ENCODE measurements at regions not wholly inside any gene's neighbourhood (a gene's known extent, or its start where the extent isn't known, plus 50 kb on each side); places are given as distances from the start of the nearest gene placed in this dataset.

DNA sequence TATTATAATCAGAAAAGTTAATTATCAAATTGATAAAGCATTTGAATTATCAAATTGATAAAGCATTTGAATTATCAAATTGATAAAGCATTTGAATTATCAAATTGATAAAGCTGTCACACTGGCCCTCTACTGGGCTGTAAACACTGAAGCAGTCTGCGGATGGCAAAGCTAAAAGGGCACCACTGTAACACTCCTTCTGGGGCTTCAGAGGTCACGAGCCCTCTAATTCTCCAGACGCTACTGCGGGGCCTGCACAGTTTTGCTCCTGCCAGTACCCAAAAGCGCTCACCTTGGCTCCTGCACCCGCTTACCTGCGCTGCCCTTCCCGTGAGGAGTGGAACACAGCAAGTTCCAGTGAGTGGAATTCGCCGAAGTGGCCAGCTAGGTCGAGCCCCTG, 409.0 kb upstream of the KCNMB2 start:
- Histone ChIP-seq H3K36me3 (no peaks in the 10 kb centered on the region), H3K9me3 (no peaks in the 10 kb centered on the region), H3K4me3 (no peak overlapping the region), H3K27ac (no peak overlapping the region), H3K4me1 (no peaks in the 10 kb centered on the region), H3K27me3 (no peaks in the 10 kb centered on the region)
- TF ChIP-seq, protein P1, sequence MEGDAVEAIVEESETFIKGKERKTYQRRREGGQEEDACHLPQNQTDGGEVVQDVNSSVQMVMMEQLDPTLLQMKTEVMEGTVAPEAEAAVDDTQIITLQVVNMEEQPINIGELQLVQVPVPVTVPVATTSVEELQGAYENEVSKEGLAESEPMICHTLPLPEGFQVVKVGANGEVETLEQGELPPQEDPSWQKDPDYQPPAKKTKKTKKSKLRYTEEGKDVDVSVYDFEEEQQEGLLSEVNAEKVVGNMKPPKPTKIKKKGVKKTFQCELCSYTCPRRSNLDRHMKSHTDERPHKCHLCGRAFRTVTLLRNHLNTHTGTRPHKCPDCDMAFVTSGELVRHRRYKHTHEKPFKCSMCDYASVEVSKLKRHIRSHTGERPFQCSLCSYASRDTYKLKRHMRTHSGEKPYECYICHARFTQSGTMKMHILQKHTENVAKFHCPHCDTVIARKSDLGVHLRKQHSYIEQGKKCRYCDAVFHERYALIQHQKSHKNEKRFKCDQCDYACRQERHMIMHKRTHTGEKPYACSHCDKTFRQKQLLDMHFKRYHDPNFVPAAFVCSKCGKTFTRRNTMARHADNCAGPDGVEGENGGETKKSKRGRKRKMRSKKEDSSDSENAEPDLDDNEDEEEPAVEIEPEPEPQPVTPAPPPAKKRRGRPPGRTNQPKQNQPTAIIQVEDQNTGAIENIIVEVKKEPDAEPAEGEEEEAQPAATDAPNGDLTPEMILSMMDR (IDR thresholded peaks at IDR 0.05): no peak
- intact Hi-C loops (cut with DNase I): no loop called here
- no peak for ATAC-seq
- DNase-seq: no peak

DNA sequence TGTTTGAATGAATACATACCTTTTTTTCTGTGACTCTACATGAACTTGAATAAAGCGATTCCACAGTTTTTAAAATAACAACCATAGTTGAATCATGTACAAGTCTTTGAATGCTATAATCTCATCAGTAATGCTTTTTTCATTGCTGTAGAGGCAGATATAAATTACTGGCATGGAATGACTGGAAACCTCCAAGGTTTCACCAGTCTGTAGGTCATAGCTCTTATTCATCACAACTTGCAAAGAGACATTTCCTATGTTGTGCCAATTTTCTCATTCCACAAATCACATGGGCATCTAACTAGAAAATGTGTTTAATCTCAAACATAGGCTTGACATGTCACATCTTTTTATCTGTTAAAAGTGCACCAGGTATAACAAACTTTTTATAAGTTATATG, 407.1 kb upstream of the KCNMB2 start:
- Histone ChIP-seq H3K4me3 (no peak overlapping the region), H3K9me3 (no peaks in the 10 kb centered on the region), H3K27me3 (no peaks in the 10 kb centered on the region), H3K27ac (no peak overlapping the region), H3K36me3 (no peaks in the 10 kb centered on the region), H3K4me1 (no peaks in the 10 kb centered on the region)
- TF ChIP-seq, protein P1 (IDR thresholded peaks at IDR 0.05): no peak
- intact Hi-C loops (cut with DNase I): no loop called here
- ATAC-seq: no peak
- DNase-seq: no peak

DNA sequence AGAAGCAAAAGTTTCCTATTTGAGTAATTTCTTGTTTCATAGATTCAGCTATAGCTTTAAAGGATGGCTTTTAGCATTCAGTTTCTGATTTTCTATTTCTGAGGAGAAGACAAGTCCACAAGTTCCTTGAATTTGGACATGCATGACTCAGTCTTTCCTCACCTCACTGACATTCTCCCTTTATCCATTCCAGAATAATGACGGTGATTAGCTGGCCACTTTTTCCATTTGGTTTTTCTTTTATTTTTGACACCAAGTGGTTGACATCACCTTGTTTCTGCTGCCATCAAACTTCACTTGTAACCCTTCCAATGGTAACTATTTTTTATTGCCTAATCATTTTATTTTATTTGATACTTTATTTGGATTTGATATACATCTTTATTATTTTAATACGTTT, 404.4 kb upstream of the KCNMB2 start:
- intact Hi-C loops (cut with DNase I): no loop called here
- Histone ChIP-seq H3K27ac (no peak overlapping the region), H3K4me1 (no peaks in the 10 kb centered on the region), H3K4me3 (no peak overlapping the region), H3K27me3 (no peaks in the 10 kb centered on the region), H3K9me3 (no peaks in the 10 kb centered on the region), H3K36me3 (no peaks in the 10 kb centered on the region)
- ATAC-seq (no peak), DNase-seq (no peak)
- TF ChIP-seq, protein P1 (IDR thresholded peaks at IDR 0.05): no peak

DNA sequence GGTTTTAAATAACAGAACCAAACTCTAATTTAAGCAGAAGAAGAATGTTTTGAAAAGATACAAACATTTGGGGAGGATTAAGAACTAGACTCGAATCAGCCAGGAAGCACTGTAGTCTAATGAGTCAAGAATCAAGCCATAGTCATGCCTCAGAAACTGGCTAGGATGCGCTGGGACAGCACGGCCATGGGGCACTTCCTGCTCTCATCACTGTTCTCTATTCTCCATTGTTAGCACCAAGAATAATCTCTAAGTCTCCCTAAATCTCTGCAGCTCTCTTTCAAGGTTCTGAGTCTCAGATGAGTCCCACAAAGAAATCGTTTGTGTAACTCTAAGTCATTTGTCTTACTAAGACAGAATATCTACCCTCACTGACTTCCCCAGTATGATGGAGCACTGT, 399.0 kb upstream of the KCNMB2 start:
- H3K27ac ChIP-seq: no peak overlapping the region
- TF ChIP-seq, protein P1 (IDR thresholded peaks at IDR 0.05): no peak
- no peak overlapping the region for H3K4me3 ChIP-seq
- no peaks in the 10 kb centered on the region for H3K4me1 ChIP-seq
- no peak for DNase-seq
- H3K36me3 ChIP-seq: no peaks in the 10 kb centered on the region
- H3K27me3 ChIP-seq: no peaks in the 10 kb centered on the region
- no peak for ATAC-seq
- intact Hi-C loops (cut with DNase I): no loop called here
- H3K9me3 ChIP-seq: no peaks in the 10 kb centered on the region

DNA sequence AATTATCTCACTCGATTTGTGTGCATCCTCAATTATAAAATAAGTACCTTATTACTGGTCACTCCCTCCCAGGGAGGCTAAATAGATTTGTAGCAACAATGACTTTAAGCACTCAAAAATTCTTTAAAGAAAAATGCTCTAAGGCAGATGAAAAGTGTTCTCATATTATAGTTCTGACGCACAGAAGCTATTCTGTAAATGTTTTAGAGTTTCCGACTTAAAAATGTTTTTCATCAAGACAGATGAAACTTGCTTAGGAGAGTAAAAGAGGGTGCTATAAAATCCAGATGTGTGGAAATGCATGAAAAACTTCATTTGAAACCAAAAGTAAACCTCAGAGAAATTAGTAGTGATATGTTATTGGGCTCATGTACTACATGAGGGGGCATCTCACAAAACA, 398.4 kb upstream of the KCNMB2 start:
- H3K27me3 ChIP-seq: no peaks in the 10 kb centered on the region
- TF ChIP-seq, protein P1 (IDR thresholded peaks at IDR 0.05): no peak
- no peak overlapping the region for H3K4me3 ChIP-seq
- DNase-seq: no peak
- intact Hi-C loops (cut with DNase I): no loop called here
- H3K36me3 ChIP-seq: no peaks in the 10 kb centered on the region
- no peak for ATAC-seq
- H3K9me3 ChIP-seq: no peaks in the 10 kb centered on the region
- no peaks in the 10 kb centered on the region for H3K4me1 ChIP-seq
- H3K27ac ChIP-seq: no peak overlapping the region
